GM21515 (cell line): ENCODE measurements at regions not wholly inside any gene's neighbourhood (a gene's known extent, or its start where the extent isn't known, plus 50 kb on each side); places are given as distances from the start of the nearest gene placed in this dataset.
"Not testable (repeated sequence)": the region's sequence is repeated elsewhere in the genome, so short reads cannot be mapped to it uniquely, and the experiment has no call there.

Experiments used
- ATAC-seq: cut with Tn5 transposase; IDR thresholded peaks from one replicate; pipeline ENCODE4 v1.9.1; 2021; ENCODE audit not compliant: unreplicated experiment

DNA sequence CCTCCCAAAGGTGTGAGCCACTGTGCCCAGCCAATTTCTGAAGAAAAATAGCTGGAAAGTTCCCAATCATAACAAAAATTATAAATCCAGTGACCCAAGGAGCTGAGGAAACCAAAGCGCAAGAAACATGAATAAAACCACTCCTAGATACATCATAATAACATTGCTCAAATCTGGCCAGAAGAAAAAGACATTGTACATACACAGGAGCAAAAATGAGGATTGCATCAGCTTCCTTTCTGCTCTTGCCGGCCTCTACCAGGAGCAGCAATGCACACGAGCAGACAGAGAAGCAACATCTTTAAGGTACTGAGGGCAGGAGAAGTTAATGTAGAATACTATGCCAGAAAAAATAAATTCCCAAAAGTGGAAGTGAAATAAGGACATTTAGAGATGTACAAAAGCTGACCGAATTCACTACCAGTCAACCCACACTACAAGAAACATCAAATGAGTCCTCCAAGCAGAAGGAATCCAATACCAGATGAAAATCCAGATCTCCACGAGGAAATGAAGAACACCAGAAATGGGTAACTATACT lies 127.0 kb upstream of the NBPF11 start:
- ATAC-seq: not testable (repeated sequence)

DNA sequence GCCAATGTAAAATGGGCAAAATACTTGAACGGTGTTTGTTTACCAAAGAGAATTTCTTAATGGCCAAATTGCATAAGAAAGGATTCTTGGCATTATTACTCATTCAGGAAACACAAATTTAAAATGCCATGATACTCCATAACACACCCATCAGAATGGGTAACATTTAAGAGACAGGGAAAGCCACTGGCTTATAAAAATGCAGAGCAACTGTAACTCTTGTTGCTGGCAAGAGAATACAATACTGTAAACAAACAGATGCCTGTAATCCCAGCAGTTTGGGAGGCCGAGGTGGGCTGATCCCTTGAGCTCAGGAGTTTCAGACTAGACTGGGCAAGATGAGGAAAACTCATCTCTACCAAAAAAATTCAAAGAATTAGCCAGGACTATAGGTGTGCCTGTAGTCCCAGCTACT lies 125.8 kb upstream of the NBPF11 start:
- not testable (repeated sequence) for ATAC-seq

DNA sequence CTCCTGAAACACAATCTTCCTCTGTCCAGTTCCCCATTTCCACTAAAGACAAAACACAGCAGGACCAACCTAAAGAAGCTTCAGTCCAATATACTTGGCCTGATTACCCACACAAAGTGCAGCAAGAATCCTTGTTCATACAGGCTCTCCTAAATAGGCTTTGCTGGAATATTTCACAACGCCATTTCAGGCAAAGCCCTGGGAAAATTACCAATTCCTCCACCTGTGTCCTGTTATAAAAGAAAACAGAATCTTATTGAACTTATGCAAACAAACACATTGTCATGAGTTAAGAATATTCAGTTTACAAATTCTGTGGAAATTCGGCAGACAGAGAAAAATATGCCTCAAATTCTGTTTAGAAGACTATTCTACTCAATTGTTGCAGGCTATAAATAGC lies 115.0 kb upstream of the NBPF11 start:
- ATAC-seq: not testable (repeated sequence)

DNA sequence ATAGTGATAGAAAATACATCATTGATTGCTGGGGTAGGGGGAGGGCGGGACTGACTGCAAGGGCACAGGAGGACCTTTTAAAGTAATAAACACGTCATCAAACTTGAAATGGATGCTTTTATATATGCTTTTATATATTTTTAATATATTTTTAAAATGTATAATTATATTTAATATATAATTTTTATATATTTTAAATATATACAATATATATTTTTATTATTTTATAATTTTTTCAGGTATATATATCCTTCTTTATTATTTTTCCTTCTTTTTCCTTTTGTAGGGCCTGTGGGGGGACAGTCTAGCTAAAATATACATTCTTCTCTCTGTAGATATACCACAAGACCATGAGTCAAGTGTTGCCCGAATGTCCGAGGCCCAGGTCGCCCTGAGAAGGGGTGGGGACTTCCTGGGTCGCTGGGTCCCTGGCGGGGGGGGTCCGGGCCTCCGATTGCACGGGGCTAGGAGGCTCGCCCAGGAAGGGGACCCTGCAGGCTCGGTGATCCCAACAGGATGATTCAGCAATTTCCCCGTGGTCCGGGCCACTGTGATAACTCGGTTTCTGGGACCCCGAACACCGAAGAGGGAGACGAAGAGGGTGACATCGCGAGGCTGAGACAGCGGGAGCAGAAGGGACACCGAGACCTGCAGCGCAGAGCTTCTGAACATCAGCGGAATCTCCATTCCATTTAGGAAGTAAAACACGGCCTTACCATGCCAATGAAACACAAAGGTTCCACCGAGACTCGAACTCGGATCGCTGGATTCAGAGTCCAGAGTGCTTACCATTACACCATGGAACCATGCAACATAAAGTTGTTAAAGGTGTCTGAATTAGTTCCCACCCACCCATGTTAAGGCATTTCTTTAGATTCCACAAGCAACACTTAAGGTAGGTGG lies 112.5 kb upstream of the NBPF11 start:
- no peak for ATAC-seq

DNA sequence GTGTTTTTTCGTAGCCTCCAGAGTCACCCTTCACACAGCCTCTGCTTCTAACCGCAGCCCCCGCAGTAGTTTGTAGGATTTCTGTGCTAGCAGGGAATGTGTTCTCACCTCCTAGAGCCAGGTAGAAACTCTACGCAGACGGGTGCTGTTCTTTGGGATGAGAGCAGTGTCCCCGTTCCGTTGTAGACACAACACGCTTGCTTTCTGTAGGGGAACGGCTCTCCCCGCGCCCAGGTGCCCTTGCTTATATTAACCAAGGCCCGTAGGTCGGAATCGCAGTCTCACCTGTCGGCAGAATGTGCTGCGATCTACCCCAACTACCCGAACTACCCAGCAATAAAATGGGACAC lies 111.8 kb upstream of the NBPF11 start:
- ATAC-seq: no peak

DNA sequence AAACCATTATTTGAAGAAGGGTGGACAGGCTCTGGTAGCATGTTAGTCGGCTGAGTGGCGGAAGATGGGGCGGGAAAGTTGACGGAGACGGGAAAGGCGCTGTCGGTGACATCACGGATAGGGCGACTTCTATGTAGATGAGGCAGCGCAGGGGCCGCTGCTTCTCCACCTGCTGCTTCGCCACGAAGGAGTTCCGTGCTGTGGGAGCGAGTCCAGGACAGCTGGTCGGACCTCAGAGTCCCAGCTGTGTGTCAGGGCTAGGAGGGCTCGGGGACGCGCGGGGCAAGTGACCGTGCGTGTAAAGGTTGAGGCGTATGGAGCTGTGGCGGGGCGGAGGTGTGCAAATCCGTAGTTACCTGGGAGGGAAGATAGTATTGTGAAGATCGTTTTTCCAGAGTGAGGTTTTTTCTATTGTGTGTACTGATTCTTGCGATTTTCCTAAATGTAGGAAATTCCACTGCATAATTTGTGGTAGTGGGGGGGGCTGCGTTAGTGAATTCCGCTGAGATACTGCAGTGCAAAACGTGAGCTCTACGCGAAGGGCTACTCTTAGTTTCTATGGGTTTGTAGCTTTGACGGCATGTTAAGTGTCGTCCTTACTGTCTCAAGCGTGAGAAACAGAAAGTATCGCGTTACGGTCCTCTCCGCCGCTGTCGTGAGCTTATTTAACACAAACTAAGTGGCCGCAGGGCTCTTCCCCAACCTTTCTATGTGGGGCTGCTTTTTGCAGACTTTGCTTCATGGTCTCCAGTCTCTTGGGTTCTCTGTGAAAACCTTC lies 111.2 kb upstream of the NBPF11 start:
- peak; percentile 60 for ATAC-seq

DNA sequence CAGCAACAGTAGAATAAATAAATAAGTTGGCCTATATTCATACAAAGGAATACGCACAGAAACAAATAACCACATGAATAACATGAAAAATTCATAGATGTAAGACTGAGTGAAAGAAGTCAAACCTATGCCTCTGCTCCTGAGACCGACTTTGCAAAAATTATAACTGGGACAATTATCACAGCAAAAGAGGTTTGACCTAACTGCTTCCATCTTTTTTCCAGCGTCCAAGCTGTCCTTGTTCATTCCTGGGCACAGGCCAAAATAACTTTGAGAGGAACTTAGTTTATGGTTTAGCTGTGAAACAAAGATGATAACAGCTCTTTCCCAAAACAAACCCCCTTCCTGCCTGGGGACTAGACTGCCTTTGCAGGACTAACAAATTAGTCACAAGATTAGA lies 109.6 kb upstream of the NBPF11 start:
- ATAC-seq: not testable (repeated sequence)

DNA sequence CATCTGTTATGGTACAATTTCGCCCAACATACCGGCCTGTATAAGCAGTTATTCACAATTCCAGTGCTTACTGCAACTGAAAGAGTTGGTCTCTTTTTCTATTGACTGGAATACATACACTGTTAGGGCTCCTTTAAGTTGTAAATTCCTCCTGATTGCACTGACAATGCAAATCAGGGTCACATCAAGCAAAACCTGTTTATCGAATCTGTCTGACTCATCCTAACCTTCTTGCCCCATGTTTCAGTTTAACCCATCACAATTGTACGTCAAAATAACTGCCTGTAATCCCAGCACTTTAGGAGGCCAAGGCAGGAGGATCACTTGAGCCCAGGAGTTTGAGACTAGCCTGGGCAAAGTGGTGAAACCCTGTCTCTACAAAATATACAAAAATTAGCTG lies 105.8 kb upstream of the NBPF11 start:
- not testable (repeated sequence) for ATAC-seq

DNA sequence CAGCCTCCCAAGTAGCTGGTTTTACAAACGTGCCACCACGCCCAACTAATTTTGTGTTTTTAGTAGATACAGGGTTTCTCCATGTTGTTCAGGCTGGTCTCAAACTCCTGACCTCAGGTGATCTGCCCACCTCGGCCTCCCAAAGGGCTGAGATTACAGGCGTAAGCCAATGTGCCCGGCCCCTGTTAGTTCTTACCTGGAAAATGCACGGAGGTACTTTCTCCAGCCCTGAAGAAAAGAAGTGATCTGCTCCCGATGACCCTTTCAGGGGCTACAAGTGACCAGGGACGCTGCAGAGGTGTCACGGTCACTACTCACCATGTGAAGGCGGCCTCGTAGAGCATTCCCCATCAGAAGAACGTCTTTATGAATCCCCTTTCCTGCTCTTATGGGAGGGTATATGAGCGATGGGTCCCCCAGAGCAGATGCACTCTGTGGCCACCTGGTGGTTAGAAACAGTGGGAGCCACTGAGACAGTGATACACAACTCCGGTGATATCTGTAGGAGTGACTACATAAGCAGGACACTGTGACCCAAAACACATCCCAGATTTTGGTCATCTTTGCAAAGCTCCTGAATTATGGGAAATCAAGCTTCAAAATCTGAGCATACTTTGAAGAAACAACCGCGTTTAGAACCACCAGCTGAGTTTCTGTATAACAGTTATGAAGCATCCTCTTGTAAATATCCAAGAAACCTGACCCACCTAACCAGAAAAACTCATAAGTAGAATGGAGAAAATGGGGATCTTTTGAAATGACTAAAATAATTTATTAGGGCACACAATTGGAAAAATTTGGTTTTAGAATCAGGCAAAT lies 102.7 kb upstream of the NBPF11 start:
- not testable (repeated sequence) for ATAC-seq

DNA sequence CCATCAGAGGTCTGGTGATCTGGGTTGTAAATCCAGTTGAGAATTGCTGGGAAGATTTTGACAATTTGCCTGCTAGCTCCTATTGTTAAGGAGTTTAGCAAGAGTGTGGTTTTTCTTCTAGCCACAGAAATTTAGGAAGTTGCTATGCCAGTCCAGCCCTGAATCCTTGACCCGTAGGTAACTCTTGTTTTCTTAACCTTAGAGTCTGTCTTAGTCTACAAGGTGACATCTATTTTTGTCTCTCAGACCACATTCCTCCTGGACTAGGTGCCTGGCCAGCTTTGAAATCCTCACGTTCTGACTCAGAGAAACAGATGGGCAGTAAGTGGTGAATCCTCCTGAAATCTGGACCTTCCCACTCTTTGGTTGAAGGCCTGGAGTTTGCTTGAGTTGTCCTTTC lies 101.7 kb upstream of the NBPF11 start:
- ATAC-seq: not testable (repeated sequence)

DNA sequence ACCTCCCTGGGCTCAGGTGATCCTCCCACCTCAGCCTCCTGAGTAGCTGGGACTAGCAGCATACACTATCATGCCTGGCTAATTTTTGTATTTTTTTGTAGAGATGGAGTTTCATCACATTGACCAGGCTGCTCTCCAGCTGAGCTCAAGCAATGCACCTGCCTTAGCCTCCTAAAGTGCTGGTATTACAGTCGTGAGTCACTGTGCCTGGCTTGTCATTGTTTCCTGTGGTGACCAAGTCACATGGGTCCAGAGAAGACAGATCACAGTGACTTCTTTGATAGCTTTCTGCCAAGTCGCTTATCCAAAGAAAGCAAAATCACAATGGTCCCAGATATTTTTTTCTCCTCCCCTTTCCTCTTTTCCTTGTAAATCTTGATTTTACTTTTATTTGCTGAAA lies 96.7 kb upstream of the NBPF11 start:
- ATAC-seq: not testable (repeated sequence)

DNA sequence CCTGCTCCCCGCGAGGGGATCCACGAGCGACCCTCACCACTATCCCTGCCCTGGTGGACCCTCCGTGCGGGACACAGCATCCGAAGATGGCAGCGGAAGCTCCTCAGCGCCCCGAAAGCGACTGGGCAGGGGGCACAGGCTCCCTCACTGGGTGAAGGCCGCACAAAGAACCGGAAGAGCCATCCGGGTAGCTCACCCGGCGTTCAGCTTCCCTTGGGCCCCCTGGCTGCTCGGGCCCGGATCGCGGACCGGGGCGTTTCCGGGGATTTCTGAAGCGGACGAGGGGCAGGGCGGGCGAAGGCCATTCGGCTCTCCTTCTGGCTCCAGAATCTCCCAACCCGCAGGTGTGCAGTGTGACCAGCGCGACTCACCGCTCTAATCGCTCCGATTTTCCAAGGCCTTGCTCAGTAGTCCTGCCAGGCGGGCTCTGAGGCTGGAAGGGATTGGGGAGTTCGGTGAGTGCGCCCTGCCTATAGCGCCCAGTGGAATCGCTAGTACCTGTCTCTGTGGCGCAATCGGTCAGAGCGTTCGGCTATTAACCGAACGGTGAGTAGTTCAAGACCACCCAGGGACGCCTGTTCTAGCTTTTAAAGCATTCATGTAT lies 94.3 kb upstream of the NBPF11 start:
- ATAC-seq: not testable (repeated sequence)

DNA sequence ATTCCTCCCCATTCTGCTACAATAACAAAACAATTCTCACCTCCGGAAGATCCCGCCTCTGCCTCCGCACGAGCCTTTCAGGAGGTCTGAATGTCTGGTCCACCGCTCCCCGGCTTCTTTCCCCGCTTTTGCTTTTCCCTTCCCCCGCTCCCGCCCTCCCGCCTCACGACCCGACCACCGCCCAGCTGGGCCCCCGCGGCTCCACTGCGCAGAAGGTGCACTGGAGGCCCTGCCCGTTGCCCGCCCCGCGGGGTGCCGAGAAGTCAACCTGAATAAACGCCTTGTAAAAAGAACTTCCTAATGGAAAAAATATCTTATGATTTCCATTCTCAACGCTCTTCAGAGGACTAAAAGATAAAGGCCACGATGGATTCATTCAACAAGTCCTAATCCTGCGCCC lies 93.8 kb upstream of the NBPF11 start:
- not testable (repeated sequence) for ATAC-seq

DNA sequence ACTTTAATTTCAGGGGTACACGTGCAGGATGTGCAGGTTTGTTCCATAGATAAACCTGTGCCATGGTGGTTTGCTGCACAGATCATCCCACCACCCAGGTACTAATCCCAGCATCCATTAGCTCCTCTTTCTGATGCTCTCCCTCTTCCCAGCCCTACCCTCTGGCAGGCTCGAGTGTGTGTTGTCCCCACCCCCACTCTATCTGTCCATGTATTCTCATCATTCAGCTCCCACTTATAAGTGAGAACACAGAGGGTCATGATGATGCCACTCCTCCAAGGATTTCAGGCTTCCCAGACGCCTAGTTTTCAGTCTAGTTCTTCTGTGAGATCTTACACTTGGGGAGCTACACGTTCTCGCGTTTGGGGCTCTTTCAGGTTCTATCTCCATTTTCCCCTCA lies 93.4 kb upstream of the NBPF11 start:
- not testable (repeated sequence) for ATAC-seq

DNA sequence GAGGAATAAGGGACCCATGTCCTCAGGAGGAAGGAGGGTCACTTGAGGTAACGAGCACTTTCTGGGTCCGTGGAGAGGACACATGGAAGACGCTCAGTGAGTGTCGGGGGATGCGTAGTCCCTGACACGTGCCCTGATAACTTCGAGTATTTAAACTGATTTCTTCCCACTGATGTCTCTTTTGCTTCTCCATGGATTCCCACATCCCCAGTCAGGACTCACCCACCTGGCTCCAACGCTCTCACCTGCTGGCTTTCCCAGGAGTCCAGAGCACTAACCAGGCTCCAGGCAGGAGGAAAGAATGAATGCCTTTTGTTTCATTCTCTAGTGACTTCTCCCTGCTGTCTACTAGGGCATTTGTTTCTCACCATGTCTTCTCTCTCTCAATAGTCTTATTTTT lies 81.2 kb upstream of the NBPF11 start:
- ATAC-seq: not testable (repeated sequence)

DNA sequence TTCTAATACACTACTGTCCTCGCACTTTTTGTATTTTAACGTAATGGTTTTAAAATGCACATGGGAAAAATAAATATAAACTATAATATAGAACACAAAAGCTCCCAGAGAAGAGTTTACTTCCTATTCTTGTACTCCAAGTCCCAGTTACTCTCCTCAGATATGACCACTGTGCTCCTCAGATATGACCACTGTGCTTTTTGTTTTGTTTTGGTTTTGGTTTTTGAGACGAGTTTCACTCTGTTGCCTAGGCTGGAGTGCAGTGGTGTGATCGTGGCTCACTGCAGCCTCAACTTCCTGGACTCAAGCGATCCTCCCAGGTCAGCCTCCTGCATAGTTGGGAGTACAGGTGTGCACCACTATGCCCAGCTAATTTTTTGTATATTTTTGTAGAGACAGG lies 76.8 kb upstream of the NBPF11 start:
- not testable (repeated sequence) for ATAC-seq

DNA sequence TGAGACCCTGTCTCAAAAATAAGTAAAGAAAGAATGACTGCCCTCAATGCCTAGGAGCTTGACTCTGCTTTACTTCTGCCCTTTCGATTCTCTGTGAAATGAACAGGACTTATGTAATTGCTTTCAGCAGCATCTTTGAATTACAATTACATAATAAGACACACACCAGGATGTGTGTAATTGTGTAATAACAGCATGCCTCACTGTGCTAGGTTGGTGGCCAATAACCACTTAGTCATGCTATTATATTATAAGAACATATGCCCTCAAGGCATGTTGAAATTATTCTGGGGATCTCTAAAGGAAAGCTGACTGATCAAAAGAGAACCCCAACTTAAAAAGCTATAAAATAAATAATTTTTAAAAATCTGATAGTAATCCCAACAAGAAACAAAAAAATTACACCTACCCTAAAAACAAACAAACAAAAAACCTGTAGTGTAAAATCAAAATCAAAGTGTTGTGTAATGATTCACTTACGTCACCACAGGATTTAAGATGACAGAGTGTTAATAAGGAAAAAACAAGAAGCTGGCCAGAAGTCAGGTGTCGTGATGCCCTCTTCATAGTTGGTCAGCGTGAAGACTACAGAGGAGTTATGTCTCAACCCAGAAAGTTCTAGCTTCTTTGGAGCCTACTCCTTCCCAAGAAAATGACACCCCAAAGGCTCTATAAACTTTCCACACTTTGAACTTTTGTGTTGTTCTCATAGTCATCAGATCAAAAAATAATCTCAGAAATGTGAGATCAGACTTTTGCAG lies 70.5 kb upstream of the NBPF11 start:
- ATAC-seq: not testable (repeated sequence)

DNA sequence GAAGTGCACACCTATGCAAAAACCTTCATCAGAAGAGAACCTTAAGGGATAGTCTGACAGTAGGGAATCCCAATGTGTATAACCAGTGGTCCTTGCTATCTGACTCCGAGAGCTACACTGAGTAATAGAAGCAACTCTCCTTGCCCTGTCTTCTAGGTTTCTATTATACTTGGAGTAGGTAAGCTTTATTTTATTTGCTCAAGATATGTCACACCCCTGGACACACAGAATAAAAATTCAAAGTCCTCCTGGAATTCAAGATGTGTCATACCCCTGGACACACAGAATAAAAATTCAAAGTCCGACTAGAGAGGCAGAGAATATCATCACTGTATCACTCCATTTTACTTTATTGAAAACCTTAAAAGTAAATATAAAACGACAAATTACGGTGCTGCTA lies 69.5 kb upstream of the NBPF11 start:
- not testable (repeated sequence) for ATAC-seq

DNA sequence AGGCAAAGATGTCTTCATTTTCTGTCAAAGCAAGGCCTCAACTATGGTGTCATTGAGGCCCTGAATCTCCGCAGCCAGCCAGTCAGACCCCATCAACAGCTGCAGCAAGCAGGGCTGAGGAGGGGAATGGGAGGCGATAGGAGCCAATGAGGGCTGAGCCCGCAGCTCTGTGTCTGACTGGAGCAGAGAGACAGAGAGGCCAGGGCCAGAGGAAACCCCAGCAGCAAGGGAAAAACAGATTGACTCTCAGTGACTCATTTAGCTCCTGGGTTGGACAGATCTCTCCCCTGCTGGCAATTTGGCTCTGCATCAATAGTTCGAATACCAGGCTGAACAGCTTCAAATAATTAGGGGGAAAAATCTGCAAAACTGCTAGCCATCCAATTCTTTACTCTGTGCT lies 67.1 kb upstream of the NBPF11 start:
- not testable (repeated sequence) for ATAC-seq

DNA sequence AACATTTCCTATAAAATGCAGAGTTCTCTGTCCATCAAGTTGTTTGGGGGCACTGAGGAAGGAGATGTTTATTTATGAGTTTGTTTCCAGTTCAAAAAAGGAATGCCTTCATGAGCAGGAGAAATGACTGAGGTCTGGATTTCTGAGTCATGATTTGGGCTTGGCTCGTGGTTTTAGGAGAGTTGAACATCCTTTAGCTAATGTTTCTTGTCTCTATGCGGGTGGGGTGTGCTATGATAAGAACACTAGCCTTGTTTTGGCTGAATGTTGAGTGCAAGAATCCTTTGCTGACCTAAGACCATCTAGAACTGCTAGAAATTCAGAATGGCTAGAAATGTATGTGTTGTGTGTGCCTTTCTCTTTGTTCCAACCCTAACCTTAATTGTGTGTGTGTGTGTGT lies 59.1 kb upstream of the NBPF11 start:
- not testable (repeated sequence) for ATAC-seq
